Uterus (tissue), 2 donors: ENCODE measurements at regions not wholly inside any gene's neighbourhood (a gene's known extent, or its start where the extent isn't known, plus 50 kb on each side); places are given as distances from the start of the nearest gene placed in this dataset.

Source experiments
- POLR2A ChIP-seq, 2 donors: fragments of 450-650 bp; IDR thresholded peaks; one replicate each; pipeline ENCODE4 v1.6.1; 2016; ENCODE audit warnings: antibody characterized with exemption in 2 of 2, mild to moderate bottlenecking in 1 of 2, moderate library complexity in 1 of 2
- TF ChIP-seq, protein P1 (sequence below), 4 experiments: fragments of 200-600 bp in 2 of 4; fragments of 450-650 bp in 2 of 4; sonication (generic) in 2 of 4; IDR thresholded peaks; one replicate each; pipeline ENCODE4 v1.5.1; 2016 to 2019; ENCODE audit warnings: antibody characterized with exemption in 4 of 4, mild to moderate bottlenecking in 2 of 4, moderate library complexity in 1 of 4

DNA sequence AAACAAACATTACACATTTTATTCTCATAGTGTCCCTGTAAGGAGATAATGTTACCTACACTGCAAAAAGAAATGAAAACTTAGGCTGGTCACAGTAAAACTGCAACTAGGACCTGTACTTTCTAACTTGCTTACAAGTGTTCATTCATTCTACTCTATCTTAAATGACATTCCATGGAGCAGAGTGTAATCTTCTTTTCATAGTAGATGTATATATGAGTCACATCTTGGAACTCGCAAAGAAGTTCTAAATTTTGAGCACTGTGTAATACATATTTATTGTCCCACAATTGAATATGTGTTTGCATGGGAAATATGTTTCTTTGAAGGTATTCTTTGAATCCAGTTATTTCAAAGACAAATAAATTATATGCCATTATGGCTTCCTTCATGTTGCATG, 1258.5 kb upstream of the ADGRL2 start:
- no peak for TF ChIP-seq POLR2A (IDR thresholded peaks at IDR 0.05)
- TF ChIP-seq, protein P1, sequence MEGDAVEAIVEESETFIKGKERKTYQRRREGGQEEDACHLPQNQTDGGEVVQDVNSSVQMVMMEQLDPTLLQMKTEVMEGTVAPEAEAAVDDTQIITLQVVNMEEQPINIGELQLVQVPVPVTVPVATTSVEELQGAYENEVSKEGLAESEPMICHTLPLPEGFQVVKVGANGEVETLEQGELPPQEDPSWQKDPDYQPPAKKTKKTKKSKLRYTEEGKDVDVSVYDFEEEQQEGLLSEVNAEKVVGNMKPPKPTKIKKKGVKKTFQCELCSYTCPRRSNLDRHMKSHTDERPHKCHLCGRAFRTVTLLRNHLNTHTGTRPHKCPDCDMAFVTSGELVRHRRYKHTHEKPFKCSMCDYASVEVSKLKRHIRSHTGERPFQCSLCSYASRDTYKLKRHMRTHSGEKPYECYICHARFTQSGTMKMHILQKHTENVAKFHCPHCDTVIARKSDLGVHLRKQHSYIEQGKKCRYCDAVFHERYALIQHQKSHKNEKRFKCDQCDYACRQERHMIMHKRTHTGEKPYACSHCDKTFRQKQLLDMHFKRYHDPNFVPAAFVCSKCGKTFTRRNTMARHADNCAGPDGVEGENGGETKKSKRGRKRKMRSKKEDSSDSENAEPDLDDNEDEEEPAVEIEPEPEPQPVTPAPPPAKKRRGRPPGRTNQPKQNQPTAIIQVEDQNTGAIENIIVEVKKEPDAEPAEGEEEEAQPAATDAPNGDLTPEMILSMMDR (IDR thresholded peaks at IDR 0.05), result no peak
